Gastroesophageal sphincter (tissue), 4 donors: ENCODE measurements at regions not wholly inside any gene's neighbourhood (a gene's known extent, or its start where the extent isn't known, plus 50 kb on each side); places are given as distances from the start of the nearest gene placed in this dataset.

ENCODE experiments used
- ATAC-seq: fragments of 150-250 bp; one replicate; pipeline ENCODE4 v1.9.1; 2016; ENCODE audit warnings: mild to moderate bottlenecking, moderate library complexity
- H3K27ac ChIP-seq, 4 donors: fragments of 200-600 bp; sonication (generic) in 3 of 4; 1 replicate in 3 of 4; 2 replicates in 1 of 4; pipeline ENCODE4 v1.5.1; 2016 to 2019
- H3K27me3 ChIP-seq: fragments of 200-600 bp; sonication (generic); one replicate; pipeline ENCODE4 v1.5.1; 2019
- H3K36me3 ChIP-seq, 2 donors: fragments of 200-600 bp; sonication (generic); one replicate each; pipeline ENCODE4 v1.5.1; 2019; ENCODE audit warnings: control low read depth in 1 of 2
- H3K4me1 ChIP-seq, 3 donors: fragments of 200-600 bp; sonication (generic); 1 replicate in 2 of 3; 2 replicates in 1 of 3; pipeline ENCODE4 v1.5.1; 2016 to 2019; ENCODE audit warnings: control low read depth in 2 of 3
- H3K4me3 ChIP-seq, 2 donors: fragments of 200-600 bp; sonication (generic); one replicate each; pipeline ENCODE4 v1.5.1; 2019; ENCODE audit warnings: mild to moderate bottlenecking in 1 of 2, moderate library complexity in 1 of 2
- H3K9me3 ChIP-seq, 3 donors: fragments of 200-600 bp; sonication (generic); one replicate each; pipeline ENCODE4 v1.5.1; 2017 to 2019; ENCODE audit warnings: control low read depth in 2 of 3
- CTCF ChIP-seq, 4 experiments: fragments of 200-600 bp in 2 of 4; fragments of 450-650 bp in 2 of 4; sonication (generic) in 1 of 4; IDR thresholded peaks; one replicate each; pipeline ENCODE4 v1.5.1; 2017 to 2019; ENCODE audit warnings: antibody characterized with exemption in 4 of 4, mild to moderate bottlenecking in 2 of 4, moderate library complexity in 2 of 4
- EP300 ChIP-seq: sonication (generic); formaldehyde crosslinking; IDR thresholded peaks from one replicate; pipeline ENCODE4 v1.6.1; 2017; ENCODE audit warnings: antibody characterized with exemption, mild to moderate bottlenecking
- POLR2A ChIP-seq, 2 donors: fragments of 450-650 bp; IDR thresholded peaks; one replicate each; pipeline ENCODE4 v1.6.1; 2017; ENCODE audit warnings: antibody characterized with exemption in 2 of 2, mild to moderate bottlenecking in 2 of 2, moderate library complexity in 1 of 2
- POLR2AphosphoS5 ChIP-seq: sonication (generic); formaldehyde crosslinking; IDR thresholded peaks from one replicate; pipeline ENCODE4 v1.6.1; 2017; ENCODE audit warnings: antibody characterized with exemption
- WGBS, 2 donors: methylation state at CpG; one replicate each; pipeline ENCODE4 v1.1.5; 2018; ENCODE audit warnings: low coverage in 1 of 2; 5-methylcytosine and 5-hydroxymethylcytosine counted together

GRCh38 chr12:74751441-74751840 lies 213.8 kb downstream of the ATXN7L3B start:
- H3K27me3 ChIP-seq, result no peaks in the 10 kb centered on the region
- H3K4me1 ChIP-seq, result no peaks in the 10 kb centered on the region
- no peak for ATAC-seq
- H3K9me3 ChIP-seq, result no peaks in the 10 kb centered on the region
- WGBS, 2 donors, result 60 to 89% methylated on average over 1 of the region's 1 CpG
- TF ChIP-seq POLR2A (IDR thresholded peaks at IDR 0.05) (no peak), CTCF (IDR thresholded peaks at IDR 0.05) (no peak), EP300 (no peak), POLR2AphosphoS5 (no peak)
- no peak overlapping the region for H3K4me3 ChIP-seq
- no peaks in the 10 kb centered on the region for H3K36me3 ChIP-seq
- H3K27ac ChIP-seq, result no peak overlapping the region

GRCh38 chr12:74752215-74752614 lies 214.6 kb downstream of the ATXN7L3B start:
- no peaks in the 10 kb centered on the region for H3K9me3 ChIP-seq
- TF ChIP-seq EP300 (no peak), POLR2A (IDR thresholded peaks at IDR 0.05) (no peak), CTCF (IDR thresholded peaks at IDR 0.05) (no peak), POLR2AphosphoS5 (no peak)
- no peak for ATAC-seq
- H3K4me1 ChIP-seq, result no peaks in the 10 kb centered on the region
- H3K4me3 ChIP-seq, result no peak overlapping the region
- H3K27ac ChIP-seq, result no peak overlapping the region
- no peaks in the 10 kb centered on the region for H3K27me3 ChIP-seq
- 48 to 90% methylated on average over 3 of the region's 3 CpGs for WGBS, 2 donors
- H3K36me3 ChIP-seq, result no peaks in the 10 kb centered on the region

GRCh38 chr12:74770552-74770951 lies 232.9 kb downstream of the ATXN7L3B start:
- Histone ChIP-seq H3K36me3 (no peaks in the 10 kb centered on the region), H3K9me3 (no peaks in the 10 kb centered on the region), H3K27me3 (no peaks in the 10 kb centered on the region), H3K4me3 (no peak overlapping the region), H3K4me1 (no peaks in the 10 kb centered on the region), H3K27ac (no peak overlapping the region)
- no peak for ATAC-seq
- TF ChIP-seq CTCF (IDR thresholded peaks at IDR 0.05) (no peak), EP300 (no peak), POLR2AphosphoS5 (no peak), POLR2A (IDR thresholded peaks at IDR 0.05) (no peak)

GRCh38 chr12:74775276-74775675 lies 237.6 kb downstream of the ATXN7L3B start:
- H3K9me3 ChIP-seq, result no peaks in the 10 kb centered on the region
- 64 to 100% methylated on average over 1 of the region's 1 CpG for WGBS, 2 donors
- no peaks in the 10 kb centered on the region for H3K4me1 ChIP-seq
- no peak for ATAC-seq
- H3K36me3 ChIP-seq, result no peaks in the 10 kb centered on the region
- TF ChIP-seq EP300, result no peak
- no peak for TF ChIP-seq POLR2A (IDR thresholded peaks at IDR 0.05)
- TF ChIP-seq CTCF (IDR thresholded peaks at IDR 0.05), result no peak
- TF ChIP-seq POLR2AphosphoS5, result no peak
- H3K4me3 ChIP-seq, result no peak overlapping the region
- no peak overlapping the region for H3K27ac ChIP-seq
- H3K27me3 ChIP-seq, result no peaks in the 10 kb centered on the region

- Histone ChIP-seq H3K27ac (no peak overlapping the region), H3K4me1 (no peaks in the 10 kb centered on the region), H3K4me3 (no peak overlapping the region), H3K9me3 (no peaks in the 10 kb centered on the region), H3K36me3 (no peaks in the 10 kb centered on the region), H3K27me3 (no peaks in the 10 kb centered on the region)
- no peak for ATAC-seq
- WGBS, 2 donors, result 83 to 92% methylated on average over 4 to 6 of the region's 7 CpGs
- TF ChIP-seq POLR2AphosphoS5 (no peak), CTCF (IDR thresholded peaks at IDR 0.05) (no peak), EP300 (no peak), POLR2A (IDR thresholded peaks at IDR 0.05) (no peak)
Measured at GRCh38 chr12:74776378-74776777, 238.7 kb downstream of the ATXN7L3B start.
